SKM-1 treated with dmso at 0.1 percent for 144 hours (cell line): ENCODE measurements at regions not wholly inside any gene's neighbourhood (a gene's known extent, or its start where the extent isn't known, plus 50 kb on each side); places are given as distances from the start of the nearest gene placed in this dataset.

Source experiments
- DNase-seq: peaks from one replicate; lab custom pipeline; 2025; ENCODE audit not compliant: unreplicated experiment; lab: John Stamatoyannopoulos, UW

GRCh38 chr4:52231526-52231925 is 180.4 kb downstream of the SPATA18 start:
- DNase-seq = no peak

GRCh38 chr4:52234561-52235440 is 183.7 kb downstream of the SPATA18 start:
- DNase-seq = no peak

GRCh38 chr4:52235552-52236201 is 184.6 kb downstream of the SPATA18 start:
- DNase-seq = no peak

- no peak for DNase-seq
These were observed 190.8 kb downstream of the SPATA18 start for GRCh38 chr4:52241916-52242315.

GRCh38 chr4:52243367-52243766 is 192.3 kb downstream of the SPATA18 start:
- no peak for DNase-seq

- no peak for DNase-seq
These were observed 193.1 kb downstream of the SPATA18 start for GRCh38 chr4:52244103-52244775.

- no peak for DNase-seq
These were observed 193.7 kb downstream of the SPATA18 start for GRCh38 chr4:52244848-52245247.

- no peak for DNase-seq
These were observed 195.7 kb downstream of the SPATA18 start for GRCh38 chr4:52246827-52247226.

- DNase-seq = no peak
These were observed 196.8 kb downstream of the SPATA18 start for GRCh38 chr4:52247941-52248340.

- no peak for DNase-seq
These were observed 197.7 kb downstream of the SPATA18 start for GRCh38 chr4:52248820-52249219.

- no peak for DNase-seq
These were observed 198.5 kb downstream of the SPATA18 start for GRCh38 chr4:52249581-52249980.

GRCh38 chr4:52250154-52250553 is 199.1 kb downstream of the SPATA18 start:
- no peak for DNase-seq

GRCh38 chr4:52251864-52252263 is 200.8 kb downstream of the SPATA18 start:
- no peak for DNase-seq

- DNase-seq = no peak
These were observed 201.9 kb downstream of the SPATA18 start for GRCh38 chr4:52253025-52253424.

GRCh38 chr4:52256522-52256921 is 205.4 kb downstream of the SPATA18 start:
- no peak for DNase-seq

GRCh38 chr4:52259978-52260377 is 208.9 kb downstream of the SPATA18 start:
- no peak for DNase-seq

- no peak for DNase-seq
These were observed 209.6 kb downstream of the SPATA18 start for GRCh38 chr4:52260514-52261210.

GRCh38 chr4:52263607-52264006 is 212.5 kb downstream of the SPATA18 start:
- no peak for DNase-seq

- no peak for DNase-seq
These were observed 214.8 kb downstream of the SPATA18 start for GRCh38 chr4:52265781-52266525.

- no peak for DNase-seq
These were observed 215.5 kb downstream of the SPATA18 start for GRCh38 chr4:52266537-52267137.
